ENCODE measurements at regions not wholly inside any gene's neighbourhood (a gene's known extent, or its start where the extent isn't known, plus 50 kb on each side); places are given as distances from the start of the nearest gene placed in this dataset.
"Not testable (repeated sequence)": the region's sequence is repeated elsewhere in the genome, so short reads cannot be mapped to it uniquely, and the experiment has no call there.

GRCh38 chr7:119886525-119886924 is 386.4 kb upstream of the KCND2 start:
- not testable (repeated sequence) for TF ChIP-seq POLR2A, CTCF (IDR thresholded peaks at IDR 0.05)

Data from vagina (tissue), 2 donors.